Lung (tissue), 11 donors: ENCODE measurements at regions not wholly inside any gene's neighbourhood (a gene's known extent, or its start where the extent isn't known, plus 50 kb on each side); places are given as distances from the start of the nearest gene placed in this dataset.
A peak's percentile ranks its signal among the peaks of the same experiment; 100 is the strongest.

Experiments
- ATAC-seq: fragments of 200-7000 bp; cut with Tn5 transposase; one replicate; pipeline ENCODE4 v1.9.1; 2020; ENCODE audit warnings: moderate number of reproducible peaks; ENCODE audit not compliant: insufficient read depth, low FRiP score
- DNase-seq, 3 donors: peaks; one replicate each; pipeline ENCODE4 v3.0.0-alpha.2; 2013 to 2017
- H3K27ac ChIP-seq, 2 donors: one replicate each; pipeline ENCODE4 v1.5.1; 2013; ENCODE audit warnings: mild to moderate bottlenecking in 2 of 2, moderate library complexity in 2 of 2, control low read depth in 1 of 2, inconsistent platforms in 1 of 2, low read depth in 1 of 2, low read length in 1 of 2
- H3K27me3 ChIP-seq, 3 donors: one replicate each; pipeline ENCODE4 v1.5.1; 2013; ENCODE audit warnings: low read length in 2 of 3; ENCODE audit not compliant: control insufficient read depth in 3 of 3, insufficient read depth in 3 of 3
- H3K36me3 ChIP-seq, 4 donors: one replicate each; pipeline ENCODE4 v1.5.1; 2013; ENCODE audit warnings: low read length in 4 of 4, mild to moderate bottlenecking in 1 of 4, moderate library complexity in 1 of 4; ENCODE audit not compliant: control insufficient read depth in 4 of 4, insufficient read depth in 4 of 4
- H3K4me1 ChIP-seq, 5 donors: one replicate each; pipeline ENCODE4 v1.5.1; 2013; ENCODE audit warnings: low read length in 5 of 5, mild to moderate bottlenecking in 2 of 5, moderate library complexity in 1 of 5; ENCODE audit not compliant: control insufficient read depth in 5 of 5, insufficient read depth in 5 of 5
- H3K4me3 ChIP-seq: one replicate; pipeline ENCODE4 v1.5.1; 2013; ENCODE audit warnings: mild to moderate bottlenecking, control low read depth, moderate library complexity
- H3K9ac ChIP-seq, 2 donors: one replicate each; pipeline ENCODE4 v1.5.1; 2013; ENCODE audit warnings: low read length in 2 of 2, control low read depth in 1 of 2; ENCODE audit not compliant: insufficient read depth in 1 of 2
- H3K9me3 ChIP-seq, 4 donors: one replicate each; pipeline ENCODE4 v1.5.1; 2013; ENCODE audit warnings: low read length in 3 of 4, mild to moderate bottlenecking in 1 of 4, moderate library complexity in 1 of 4; ENCODE audit not compliant: control insufficient read depth in 4 of 4, insufficient read depth in 3 of 4
- WGBS, 2 donors: extraction: QIAGEN DNeasy Blood & Tissue Kit; methylation state at CpG; one replicate each; pipeline ENCODE4 v1.1.7; 2013; 5-methylcytosine and 5-hydroxymethylcytosine counted together
- TF ChIP-seq, protein P1 (sequence below): IDR thresholded peaks from 2 replicates; pipeline ENCODE4 v1.5.1; 2012; ENCODE audit warnings: mild to moderate bottlenecking; ENCODE audit errors: control extremely low read depth, extremely low read depth
- donor health status: control.
- donor health status: control.
- donor health status: Bipolar disorder and iron deficiency.
- donor health status: healthy.
- donor health status: DM: yes; HTN: yes; CAD: no.

DNA sequence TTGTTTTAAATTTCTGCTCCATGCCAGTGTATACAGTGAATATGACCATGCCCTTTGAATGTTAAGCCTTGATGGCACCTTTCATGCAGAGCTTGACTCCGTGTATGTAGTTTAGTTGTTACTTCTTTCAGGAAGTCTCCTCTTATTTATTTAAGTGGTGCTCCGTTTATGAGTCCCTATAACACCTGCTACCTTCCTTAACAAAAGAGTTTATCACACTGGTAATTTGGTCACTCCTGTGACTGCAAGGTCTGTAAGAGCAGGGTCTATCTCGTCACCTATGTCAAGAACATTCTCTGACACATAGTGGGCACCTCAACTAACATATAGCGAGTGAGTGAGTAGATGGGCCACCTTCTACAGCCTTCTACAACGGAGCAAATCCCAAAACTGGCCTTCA is 152.5 kb downstream of the CCDC34 start:
- DNase-seq (no peak), ATAC-seq (no peak)
- no peak overlapping the region for H3K27ac ChIP-seq
- no peak overlapping the region for H3K9ac ChIP-seq
- H3K9me3 ChIP-seq, result no peaks in the 10 kb centered on the region
- peaks cover 0 to 20% (median 6%) of the 10 kb centered on the region in 5 donors for H3K4me1 ChIP-seq
- WGBS, 2 donors, result 76 to 85% methylated on average over 5 of the region's 5 CpGs
- no peak overlapping the region for H3K4me3 ChIP-seq
- H3K27me3 ChIP-seq, result no peaks in the 10 kb centered on the region
- TF ChIP-seq, protein P1, sequence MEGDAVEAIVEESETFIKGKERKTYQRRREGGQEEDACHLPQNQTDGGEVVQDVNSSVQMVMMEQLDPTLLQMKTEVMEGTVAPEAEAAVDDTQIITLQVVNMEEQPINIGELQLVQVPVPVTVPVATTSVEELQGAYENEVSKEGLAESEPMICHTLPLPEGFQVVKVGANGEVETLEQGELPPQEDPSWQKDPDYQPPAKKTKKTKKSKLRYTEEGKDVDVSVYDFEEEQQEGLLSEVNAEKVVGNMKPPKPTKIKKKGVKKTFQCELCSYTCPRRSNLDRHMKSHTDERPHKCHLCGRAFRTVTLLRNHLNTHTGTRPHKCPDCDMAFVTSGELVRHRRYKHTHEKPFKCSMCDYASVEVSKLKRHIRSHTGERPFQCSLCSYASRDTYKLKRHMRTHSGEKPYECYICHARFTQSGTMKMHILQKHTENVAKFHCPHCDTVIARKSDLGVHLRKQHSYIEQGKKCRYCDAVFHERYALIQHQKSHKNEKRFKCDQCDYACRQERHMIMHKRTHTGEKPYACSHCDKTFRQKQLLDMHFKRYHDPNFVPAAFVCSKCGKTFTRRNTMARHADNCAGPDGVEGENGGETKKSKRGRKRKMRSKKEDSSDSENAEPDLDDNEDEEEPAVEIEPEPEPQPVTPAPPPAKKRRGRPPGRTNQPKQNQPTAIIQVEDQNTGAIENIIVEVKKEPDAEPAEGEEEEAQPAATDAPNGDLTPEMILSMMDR, result no peak
- H3K36me3 ChIP-seq, result no peaks in the 10 kb centered on the region

DNA sequence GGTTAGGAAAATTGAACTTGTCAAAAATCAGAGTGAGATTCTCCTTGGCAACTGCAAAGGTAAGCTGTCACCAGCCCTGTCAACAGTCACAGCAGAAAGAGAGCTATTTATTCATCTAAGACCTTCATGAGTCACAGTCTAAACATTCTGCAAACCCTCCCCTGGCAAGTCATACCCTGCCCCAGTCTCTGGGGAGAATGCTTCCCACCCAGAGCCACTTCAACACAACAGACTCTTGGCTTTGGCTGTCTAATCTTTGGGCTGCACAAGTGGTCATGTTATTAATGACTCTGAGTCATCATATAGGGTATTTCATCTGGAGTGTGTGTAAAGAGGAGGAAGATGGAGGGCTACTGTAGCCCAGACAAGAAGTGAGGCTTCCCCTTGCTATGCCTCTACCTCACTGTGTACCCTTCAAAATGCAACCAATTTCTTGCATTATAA is 153.4 kb downstream of the CCDC34 start:
- H3K4me3 ChIP-seq, result no peak overlapping the region
- DNase-seq (no peak), ATAC-seq (peak; percentile 35)
- no peak overlapping the region for H3K9ac ChIP-seq
- no peaks in the 10 kb centered on the region for H3K9me3 ChIP-seq
- no peak overlapping the region for H3K27ac ChIP-seq
- TF ChIP-seq, protein P1, result no peak
- H3K4me1 ChIP-seq, result peaks cover 0 to 21% (median 7%) of the 10 kb centered on the region in 5 donors
- no peaks in the 10 kb centered on the region for H3K27me3 ChIP-seq
- no peaks in the 10 kb centered on the region for H3K36me3 ChIP-seq

DNA sequence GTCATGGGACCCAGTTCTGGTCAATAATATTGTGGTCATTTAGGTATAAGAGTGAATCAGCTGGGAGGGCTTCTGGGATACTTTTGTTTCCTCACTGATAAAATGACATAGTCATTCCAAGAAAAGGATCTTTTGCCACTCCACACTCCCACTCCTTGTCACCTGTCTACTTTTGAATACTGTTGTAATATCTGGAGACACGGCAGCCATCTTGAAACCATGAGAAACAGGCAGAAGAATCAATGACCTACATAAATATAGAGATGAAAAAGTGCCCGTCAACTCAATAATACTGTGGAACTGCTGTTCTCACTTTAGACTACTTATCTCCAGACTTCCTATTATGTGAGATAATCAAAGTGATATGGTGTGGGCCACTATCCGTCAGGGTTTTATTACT is 154.2 kb downstream of the CCDC34 start:
- ATAC-seq (no peak), DNase-seq (no peak)
- WGBS, 2 donors, result 88 to 92% methylated on average over 3 of the region's 3 CpGs
- H3K4me3 ChIP-seq, result no peak overlapping the region
- H3K27ac ChIP-seq, result no peak overlapping the region
- no peaks in the 10 kb centered on the region for H3K27me3 ChIP-seq
- no peak overlapping the region for H3K9ac ChIP-seq
- peaks cover 0 to 19% (median 7%) of the 10 kb centered on the region in 5 donors for H3K4me1 ChIP-seq
- TF ChIP-seq, protein P1, result no peak
- H3K9me3 ChIP-seq, result no peaks in the 10 kb centered on the region
- H3K36me3 ChIP-seq, result no peaks in the 10 kb centered on the region

DNA sequence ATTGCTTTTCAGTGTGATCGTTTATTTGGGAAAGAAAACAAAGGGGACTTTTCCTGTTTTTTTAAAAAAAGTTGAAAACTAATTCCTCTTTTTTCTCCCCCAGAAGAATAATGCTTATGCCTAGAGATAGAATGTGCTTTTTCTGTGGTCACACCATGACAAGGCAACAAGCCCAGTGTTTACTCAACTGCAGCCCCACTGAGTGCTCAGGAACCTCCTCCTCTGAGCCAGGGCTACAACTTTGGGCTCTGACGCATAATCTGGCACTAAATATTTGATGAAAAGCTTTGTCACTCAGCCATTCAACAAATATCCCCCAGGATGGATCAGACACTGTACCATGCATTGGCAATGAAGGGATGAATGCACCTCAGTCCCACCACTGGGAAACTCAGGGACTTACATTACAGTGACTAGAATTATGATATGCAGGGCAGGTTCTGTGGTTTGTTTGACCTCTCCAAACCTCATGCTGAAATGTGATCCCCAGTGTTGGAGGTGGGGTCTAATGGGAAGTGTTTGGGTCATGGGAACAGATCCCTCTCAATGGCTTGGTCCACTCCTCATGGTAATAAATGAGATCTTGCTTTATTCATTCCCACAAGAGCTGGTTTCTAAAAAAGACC is 155.9 kb downstream of the CCDC34 start:
- 50 to 74% methylated on average over 2 of the region's 2 CpGs for WGBS, 2 donors
- DNase-seq, result no peak
- H3K9me3 ChIP-seq, result no peaks in the 10 kb centered on the region
- TF ChIP-seq, protein P1, result no peak
- H3K27ac ChIP-seq, result no peak overlapping the region
- no peak overlapping the region for H3K9ac ChIP-seq
- no peaks in the 10 kb centered on the region for H3K36me3 ChIP-seq
- no peak for ATAC-seq
- H3K4me3 ChIP-seq, result no peak overlapping the region
- H3K27me3 ChIP-seq, result peaks cover 0 to 8% (median 0%) of the 10 kb centered on the region in 3 donors
- H3K4me1 ChIP-seq, result peaks cover 0 to 9% (median 4%) of the 10 kb centered on the region in 5 donors
